ENCODE measurements at regions not wholly inside any gene's neighbourhood (a gene's known extent, or its start where the extent isn't known, plus 50 kb on each side); places are given as distances from the start of the nearest gene placed in this dataset.

- no peak for DNase-seq
Measured at GRCh38 chr4:188867796-188868195, 728.6 kb downstream of the TRIML1 start.

- DNase-seq = no peak
Measured at GRCh38 chr4:188869581-188869980, 730.3 kb downstream of the TRIML1 start.

GRCh38 chr4:188872809-188873208, 733.6 kb downstream of the TRIML1 start:
- DNase-seq = no peak

GRCh38 chr4:188876881-188877280, 737.6 kb downstream of the TRIML1 start:
- no peak for DNase-seq

- DNase-seq = no peak
Measured at GRCh38 chr4:188879598-188879997, 740.4 kb downstream of the TRIML1 start.

- no peak for DNase-seq
Measured at GRCh38 chr4:188887905-188888304, 748.7 kb downstream of the TRIML1 start.

- no peak for DNase-seq
Measured at GRCh38 chr4:188892837-188893236, 753.6 kb downstream of the TRIML1 start.

GRCh38 chr4:188903986-188904385, 764.7 kb downstream of the TRIML1 start:
- DNase-seq = no peak

GRCh38 chr4:188904617-188905016, 765.4 kb downstream of the TRIML1 start:
- DNase-seq = no peak

GRCh38 chr4:188905248-188905647, 766.0 kb downstream of the TRIML1 start:
- no peak for DNase-seq

- no peak for DNase-seq
Measured at GRCh38 chr4:188911199-188911598, 772.0 kb downstream of the TRIML1 start.

- no peak for DNase-seq
Measured at GRCh38 chr4:188911707-188912106, 772.5 kb downstream of the TRIML1 start.

GRCh38 chr4:188915175-188915574, 775.9 kb downstream of the TRIML1 start:
- DNase-seq = no peak

- no peak for DNase-seq
Measured at GRCh38 chr4:188918787-188919186, 779.5 kb downstream of the TRIML1 start.

- DNase-seq = no peak
Measured at GRCh38 chr4:188930822-188931221, 791.6 kb downstream of the TRIML1 start.

- no peak for DNase-seq
Measured at GRCh38 chr4:188934320-188934962, 795.2 kb downstream of the TRIML1 start.

- DNase-seq = no peak
Measured at GRCh38 chr4:188941524-188942119, 802.4 kb downstream of the TRIML1 start.

GRCh38 chr4:188942606-188943005, 803.4 kb downstream of the TRIML1 start:
- DNase-seq = no peak

- no peak for DNase-seq
Measured at GRCh38 chr4:188949596-188949995, 810.4 kb downstream of the TRIML1 start.

- DNase-seq = no peak
Measured at GRCh38 chr4:188955066-188955465, 815.8 kb downstream of the TRIML1 start.

GRCh38 chr4:188956566-188956965, 817.3 kb downstream of the TRIML1 start:
- DNase-seq = no peak

GRCh38 chr4:188958346-188958745, 819.1 kb downstream of the TRIML1 start:
- DNase-seq = no peak

- DNase-seq = no peak
Measured at GRCh38 chr4:188959424-188959823, 820.2 kb downstream of the TRIML1 start.

- no peak for DNase-seq
Measured at GRCh38 chr4:188960411-188961093, 821.3 kb downstream of the TRIML1 start.

All from CD4-positive, alpha-beta T cell treated with Interleukin-15 for 1 hour (primary cell).